Stomach (tissue), 4 donors: ENCODE measurements at regions not wholly inside any gene's neighbourhood (a gene's known extent, or its start where the extent isn't known, plus 50 kb on each side); places are given as distances from the start of the nearest gene placed in this dataset.

Experiments
- CTCF ChIP-seq, 7 experiments: fragments of 450-650 bp in 4 of 7; fragments of 200-600 bp in 3 of 7; sonication (generic) in 3 of 7; IDR thresholded peaks; one replicate each; pipeline ENCODE4 v1.5.1; 2016 to 2019; ENCODE audit warnings: antibody characterized with exemption in 7 of 7, control low read depth in 2 of 7, mild to moderate bottlenecking in 1 of 7
- POLR2AphosphoS5 ChIP-seq, 3 donors: sonication (generic); formaldehyde crosslinking; IDR thresholded peaks; one replicate each; pipeline ENCODE4 v1.6.1; 2016; ENCODE audit warnings: antibody characterized with exemption in 3 of 3

GRCh38 chr10:128588402-128588801, 462.2 kb upstream of the MKI67 start:
- no peak for TF ChIP-seq CTCF (IDR thresholded peaks at IDR 0.05)
- TF ChIP-seq POLR2AphosphoS5 (IDR thresholded peaks at IDR 0.05) = no peak
